NCI-H748 (cell line): ENCODE measurements at regions not wholly inside any gene's neighbourhood (a gene's known extent, or its start where the extent isn't known, plus 50 kb on each side); places are given as distances from the start of the nearest gene placed in this dataset.

ENCODE experiments used
- DNase-seq: peaks from one replicate; lab custom pipeline; 2025; ENCODE audit not compliant: unreplicated experiment; lab: John Stamatoyannopoulos, UW

GRCh38 chrX:14194711-14195110 lies 165.0 kb upstream of the GEMIN8 start:
- no peak for DNase-seq

- DNase-seq, result no peak
Observed at GRCh38 chrX:14193547-14193946, 163.9 kb upstream of the GEMIN8 start.

- no peak for DNase-seq
Observed at GRCh38 chrX:14173873-14174272, 144.2 kb upstream of the GEMIN8 start.

- no peak for DNase-seq
Observed at GRCh38 chrX:14164828-14165227, 135.1 kb upstream of the GEMIN8 start.

GRCh38 chrX:14125462-14125861 lies 95.8 kb upstream of the GEMIN8 start:
- DNase-seq, result no peak

GRCh38 chrX:14124562-14124961 lies 94.9 kb upstream of the GEMIN8 start:
- no peak for DNase-seq

- DNase-seq, result no peak
Observed at GRCh38 chrX:14095702-14096101, 66.0 kb upstream of the GEMIN8 start.

GRCh38 chrX:14094191-14094590 lies 64.5 kb upstream of the GEMIN8 start:
- DNase-seq, result no peak

- no peak for DNase-seq
Observed at GRCh38 chrX:14084466-14084865, 54.8 kb upstream of the GEMIN8 start.

GRCh38 chrX:14083783-14084182 lies 54.1 kb upstream of the GEMIN8 start:
- no peak for DNase-seq

GRCh38 chrX:14079891-14080430 lies 50.3 kb upstream of the GEMIN8 start:
- DNase-seq, result no peak
